Activated CD4-positive, alpha-beta T cell treated with anti-CD3 and anti-CD28 coated beads for 48 hours (primary cell): ENCODE measurements at regions not wholly inside any gene's neighbourhood (a gene's known extent, or its start where the extent isn't known, plus 50 kb on each side); places are given as distances from the start of the nearest gene placed in this dataset.
A peak's percentile ranks its signal among the peaks of the same experiment; 100 is the strongest.

Experiments used
- DNase-seq: peaks from one replicate; pipeline ENCODE4 v3.0.0-alpha.2; 2020

DNA sequence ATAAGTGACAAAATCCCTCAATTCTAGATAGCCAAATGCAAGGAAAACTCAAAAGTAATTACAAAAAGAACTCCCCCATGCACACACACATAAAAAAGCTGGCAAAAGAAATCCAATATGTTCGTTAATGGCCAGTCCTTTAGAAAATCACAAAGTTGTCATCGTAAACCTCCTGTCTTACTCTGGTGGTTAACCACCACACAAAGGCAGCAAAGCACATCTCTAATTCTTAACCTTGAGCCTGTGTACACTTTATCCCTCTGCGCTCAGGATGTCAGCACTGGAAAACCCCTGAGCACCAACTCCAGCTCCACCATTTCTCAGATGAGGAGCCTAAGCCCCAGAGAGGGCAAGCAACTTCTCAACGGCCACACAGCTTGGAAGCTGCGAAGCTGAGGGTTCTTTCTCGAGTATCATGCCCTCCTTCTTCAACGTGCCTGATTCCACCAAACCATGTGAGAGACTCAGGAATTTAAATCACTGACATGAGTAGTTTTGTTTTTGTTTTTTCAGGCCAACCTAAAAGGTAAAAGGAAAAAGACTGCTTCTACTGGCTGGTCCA is 72.5 kb downstream of the C16orf95 start:
- DNase-seq: no peak

DNA sequence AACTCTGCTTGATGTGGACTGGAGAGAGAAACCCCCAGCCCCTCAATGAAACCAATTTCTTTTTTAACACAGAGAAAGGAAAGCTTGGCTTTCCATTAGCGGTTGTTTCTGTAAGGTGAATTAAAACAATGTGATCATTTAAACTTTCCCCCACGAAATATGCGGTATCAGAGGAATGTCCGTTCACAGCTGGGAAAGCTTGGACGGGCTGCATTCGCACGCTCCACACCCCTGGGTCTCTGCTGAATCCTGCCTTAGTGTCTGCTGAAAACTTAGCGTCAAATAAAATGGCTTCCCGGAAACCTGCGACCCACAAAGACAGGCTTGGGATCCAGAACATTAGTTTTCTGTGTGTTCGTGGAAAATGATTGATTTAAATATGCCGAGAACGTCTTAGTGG is 71.7 kb downstream of the C16orf95 start:
- no peak for DNase-seq

DNA sequence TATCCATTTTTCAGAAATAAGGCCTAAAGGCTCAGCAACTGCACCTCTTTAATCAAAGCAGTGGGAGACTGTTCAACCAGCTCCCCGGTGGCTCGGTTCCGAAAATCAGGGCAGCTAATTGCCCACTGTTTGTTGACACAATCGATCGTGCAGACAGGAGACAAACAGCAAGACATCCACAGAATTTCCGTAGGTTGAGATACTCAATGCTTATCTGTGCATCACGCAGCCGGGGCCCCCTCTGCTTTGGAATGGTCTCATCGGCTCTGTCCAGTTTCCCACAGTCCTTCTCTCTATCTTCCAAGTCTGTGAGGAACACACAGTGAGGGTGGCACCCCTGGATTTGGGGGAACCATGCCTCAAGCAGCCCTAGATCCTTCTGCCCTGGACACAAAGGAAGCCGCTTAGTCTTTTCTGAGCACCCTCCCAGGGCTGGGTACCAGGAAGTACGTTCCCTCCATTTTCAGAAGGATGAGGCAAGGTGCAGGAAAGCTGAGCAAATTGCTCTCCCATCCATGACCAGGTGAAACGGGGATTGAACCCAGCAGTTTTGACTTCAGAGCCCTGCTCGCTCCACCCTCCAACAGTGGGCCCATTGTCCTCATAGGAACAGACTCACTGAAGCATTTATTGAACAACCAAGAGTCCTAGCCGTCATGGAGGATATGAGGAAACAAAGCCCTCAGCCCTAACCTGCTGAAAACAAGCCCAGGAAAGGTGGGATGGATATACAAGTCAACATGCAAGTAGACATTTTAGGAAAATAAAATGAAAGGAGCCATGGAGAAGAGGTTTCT is 70.7 kb downstream of the C16orf95 start:
- no peak for DNase-seq

DNA sequence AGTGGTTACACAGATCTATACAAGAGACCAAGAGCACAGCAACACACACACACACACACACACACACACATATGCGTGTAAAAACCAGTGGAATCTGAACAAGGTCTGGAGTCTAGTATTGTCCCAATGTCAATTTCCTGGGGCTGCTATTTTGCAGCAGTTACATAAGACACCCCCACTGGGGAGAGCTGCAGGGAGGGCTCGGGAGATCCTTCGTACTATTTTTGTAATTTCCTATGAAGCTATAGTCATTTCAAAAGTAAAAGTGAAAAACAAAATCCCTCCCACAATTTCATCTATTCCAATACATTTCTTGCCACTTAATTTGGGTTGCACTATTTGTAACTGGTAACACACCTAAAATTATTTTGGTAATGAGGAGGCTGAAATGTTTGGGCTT is 68.5 kb downstream of the C16orf95 start:
- DNase-seq: no peak

DNA sequence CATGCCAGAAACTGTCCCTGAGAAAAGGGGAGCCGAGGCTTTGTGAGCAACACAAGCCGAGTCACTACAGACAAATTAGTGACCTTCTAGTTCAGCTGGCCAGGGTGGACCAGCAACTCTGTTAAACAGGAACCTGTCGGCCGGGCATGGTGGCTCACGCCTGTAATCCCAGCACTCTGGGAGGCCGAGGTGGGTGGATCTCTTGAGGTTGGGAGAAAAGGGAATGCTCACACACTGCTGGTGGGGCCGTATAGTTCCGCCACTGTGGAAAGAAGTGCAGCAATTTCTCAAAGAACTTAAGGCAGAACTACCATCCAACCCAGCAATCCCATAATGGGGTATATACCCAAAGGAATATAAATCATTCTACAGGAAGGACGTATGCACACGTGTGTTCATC is 67.8 kb downstream of the C16orf95 start:
- no peak for DNase-seq

DNA sequence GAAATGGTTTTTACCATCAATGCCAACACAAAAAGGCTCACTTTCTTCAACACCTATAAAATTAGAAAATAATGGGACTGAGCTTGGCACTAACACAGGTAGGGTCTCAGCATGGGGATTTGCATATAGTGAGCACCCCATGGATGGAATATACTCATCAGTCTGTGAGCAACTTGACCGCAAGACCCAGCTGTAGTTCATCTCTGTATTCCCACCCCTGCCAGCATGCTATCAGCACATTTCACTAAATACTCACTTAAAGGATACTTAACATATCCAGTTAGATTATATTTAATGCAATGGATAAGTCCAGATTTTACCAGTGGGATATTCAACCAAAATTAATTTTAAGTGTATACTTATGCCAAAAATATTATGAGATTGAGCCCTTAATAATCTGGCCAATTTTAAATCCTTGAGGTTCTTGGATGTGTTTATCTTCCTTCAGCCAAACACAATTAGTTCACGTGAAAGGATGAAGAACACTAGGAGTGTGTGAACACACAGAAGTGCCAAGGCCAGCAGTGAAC is 66.7 kb downstream of the C16orf95 start:
- no peak for DNase-seq

DNA sequence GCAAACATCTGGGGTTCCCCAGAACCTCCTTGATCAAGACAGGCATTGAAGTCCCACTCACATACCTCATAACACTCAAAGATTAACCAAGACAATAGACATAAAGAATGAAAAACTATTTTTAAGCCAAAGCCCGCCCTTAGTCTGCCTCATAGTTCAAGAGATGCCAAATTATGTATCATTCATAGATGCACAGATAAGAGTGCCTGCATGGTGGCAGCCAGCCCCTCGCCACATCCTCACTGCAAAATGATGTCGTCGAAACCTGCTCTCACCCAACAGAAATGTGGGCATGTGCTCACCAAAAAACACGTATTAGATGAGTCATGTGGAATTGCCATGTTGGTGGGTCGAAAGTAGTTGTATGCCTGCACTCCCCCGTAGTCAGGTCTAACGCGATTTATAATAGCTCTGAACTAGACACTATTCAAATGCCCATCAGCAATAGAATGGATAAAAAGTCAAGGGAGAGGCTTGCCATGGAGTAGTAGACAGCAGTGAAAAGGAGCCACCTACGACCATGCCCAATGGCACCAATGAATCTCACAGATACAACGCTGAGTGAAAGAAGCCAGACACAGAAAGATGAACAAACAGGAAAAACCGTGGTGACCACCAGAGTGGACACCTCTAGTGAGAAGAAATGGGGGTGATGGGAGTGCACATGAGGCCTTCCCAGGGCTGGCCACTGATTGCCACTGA is 64.8 kb downstream of the C16orf95 start:
- peak; percentile 10 for DNase-seq
